Naive thymus-derived CD4-positive, alpha-beta T cell (primary cell): ENCODE measurements at regions not wholly inside any gene's neighbourhood (a gene's known extent, or its start where the extent isn't known, plus 50 kb on each side); places are given as distances from the start of the nearest gene placed in this dataset.

ENCODE experiments used
- ATAC-seq: fragments of 150-1000 bp; cut with Tn5 transposase; 2 replicates; pipeline ENCODE4 v1.10.0; 2021; ENCODE audit warnings: mild to moderate bottlenecking, moderate library complexity
- CTCF ChIA-PET: fragments of 350-600 bp; sonication (Branson Sonifier 250); formaldehyde crosslinking; loops from one replicate; lab custom pipeline; 2021; ENCODE audit warnings: antibody characterized with exemption; lab: Charles Lee
- POLR2A ChIA-PET: fragments of 350-600 bp; sonication (Branson Sonifier 250); formaldehyde crosslinking; loops from one replicate; lab custom pipeline; 2021; ENCODE audit warnings: antibody characterized with exemption, inconsistent platforms; lab: Charles Lee
- DNase-seq, 9 donors: peaks; one replicate each; pipeline versions ENCODE4 v3.0.0 to v3.0.0-alpha.2; 2020 to 2022; ENCODE audit warnings: mixed read lengths in 1 of 9
- H3K27ac ChIP-seq: one replicate; pipeline ENCODE4 v1.7.0; 2013; ENCODE audit warnings: mild to moderate bottlenecking, low read depth, low read length, moderate library complexity
- H3K27me3 ChIP-seq, 2 donors: one replicate each; pipeline ENCODE4 v1.7.0; 2013; ENCODE audit warnings: low read length in 2 of 2, mild to moderate bottlenecking in 2 of 2, moderate library complexity in 2 of 2; ENCODE audit not compliant: control insufficient read depth in 2 of 2, insufficient read depth in 2 of 2
- H3K36me3 ChIP-seq, 3 experiments: 1 replicate in 2 of 3; 2 replicates in 1 of 3; pipeline ENCODE4 v1.7.0; 2013; ENCODE audit warnings: low read length in 3 of 3, mild to moderate bottlenecking in 3 of 3, moderate library complexity in 1 of 3; ENCODE audit not compliant: insufficient read depth in 3 of 3, control insufficient read depth in 2 of 3
- H3K4me1 ChIP-seq, 2 donors: one replicate each; pipeline ENCODE4 v1.7.0; 2013; ENCODE audit warnings: low read length in 2 of 2, mild to moderate bottlenecking in 2 of 2, moderate library complexity in 1 of 2; ENCODE audit not compliant: control insufficient read depth in 2 of 2, insufficient read depth in 2 of 2
- H3K4me3 ChIP-seq: 2 replicates; pipeline ENCODE4 v1.7.0; 2013; ENCODE audit warnings: mild to moderate bottlenecking, low read length
- H3K9me3 ChIP-seq, 3 experiments: 1 replicate in 2 of 3; 2 replicates in 1 of 3; pipeline ENCODE4 v1.7.0; 2013; ENCODE audit warnings: low read length in 3 of 3; ENCODE audit not compliant: control insufficient read depth in 2 of 3
- H3K27ac Mint-ChIP-seq, 9 donors: one replicate each; pipeline ENCODE4 v1.8.0; 2020 to 2022; ENCODE audit warnings: mixed read lengths in 9 of 9, mild to moderate bottlenecking in 8 of 9, moderate library complexity in 5 of 9, inconsistent platforms in 2 of 9
- H3K27me3 Mint-ChIP-seq, 5 donors: one replicate each; pipeline ENCODE4 v1.8.0; 2021 to 2022; ENCODE audit warnings: mixed read lengths in 5 of 5, mild to moderate bottlenecking in 1 of 5
- H3K36me3 Mint-ChIP-seq, 5 donors: one replicate each; pipeline ENCODE4 v1.8.0; 2020 to 2022; ENCODE audit warnings: mixed read lengths in 5 of 5, mild to moderate bottlenecking in 3 of 5, inconsistent platforms in 1 of 5
- H3K4me1 Mint-ChIP-seq, 7 donors: one replicate each; pipeline ENCODE4 v1.8.0; 2020 to 2022; ENCODE audit warnings: mixed read lengths in 7 of 7, mild to moderate bottlenecking in 3 of 7, inconsistent platforms in 1 of 7
- H3K4me3 Mint-ChIP-seq, 10 donors: one replicate each; pipeline ENCODE4 v1.8.0; 2020 to 2022; ENCODE audit warnings: mild to moderate bottlenecking in 10 of 10, mixed read lengths in 10 of 10, moderate library complexity in 6 of 10, inconsistent platforms in 2 of 10
- H3K9me3 Mint-ChIP-seq, 11 donors: one replicate each; pipeline ENCODE4 v1.8.0; 2020 to 2022; ENCODE audit warnings: mixed read lengths in 11 of 11, mild to moderate bottlenecking in 4 of 11, inconsistent platforms in 1 of 11, moderate library complexity in 1 of 11
- intact Hi-C, 2 donors: fragments of 100-400 bp; cut with micrococcal nuclease; formaldehyde crosslinking; loops; one replicate each; pipeline ENCODE4 v1.15.1; 2023

DNA sequence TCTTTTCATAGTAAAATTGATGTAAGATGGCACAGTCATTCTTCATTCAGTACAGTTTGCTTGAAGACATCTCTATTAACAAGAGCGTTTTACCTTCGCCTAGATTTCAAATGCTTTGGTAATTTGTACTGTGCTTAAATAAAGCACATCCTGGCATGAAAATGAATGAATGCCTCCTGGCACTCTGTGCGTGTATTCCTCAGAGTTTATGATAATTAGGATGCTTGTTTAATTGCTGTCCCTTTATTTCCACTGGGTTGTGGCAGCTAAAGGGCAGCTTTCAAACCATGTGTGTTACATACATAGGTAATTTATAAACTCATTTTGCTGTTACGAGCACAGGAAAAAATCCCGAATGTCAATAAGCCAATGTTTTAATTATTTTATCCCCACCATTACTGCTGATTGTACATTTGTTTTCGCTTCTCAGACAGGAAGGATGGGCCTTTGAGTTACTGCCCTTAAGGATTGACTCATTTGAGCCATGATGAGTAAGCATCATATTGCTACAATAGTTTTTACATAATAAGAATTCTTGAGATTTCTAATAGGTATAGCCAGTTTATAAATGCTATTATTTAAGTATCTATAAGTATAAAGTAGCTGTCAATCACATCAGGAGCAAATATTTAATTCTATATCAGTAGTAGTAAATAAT, 516.5 kb downstream of the XIRP2 start:
- intact Hi-C loops = no loop called here
- POLR2A ChIA-PET = no interaction called here
- no peaks in the 10 kb centered on the region for H3K36me3 Mint-ChIP-seq

DNA sequence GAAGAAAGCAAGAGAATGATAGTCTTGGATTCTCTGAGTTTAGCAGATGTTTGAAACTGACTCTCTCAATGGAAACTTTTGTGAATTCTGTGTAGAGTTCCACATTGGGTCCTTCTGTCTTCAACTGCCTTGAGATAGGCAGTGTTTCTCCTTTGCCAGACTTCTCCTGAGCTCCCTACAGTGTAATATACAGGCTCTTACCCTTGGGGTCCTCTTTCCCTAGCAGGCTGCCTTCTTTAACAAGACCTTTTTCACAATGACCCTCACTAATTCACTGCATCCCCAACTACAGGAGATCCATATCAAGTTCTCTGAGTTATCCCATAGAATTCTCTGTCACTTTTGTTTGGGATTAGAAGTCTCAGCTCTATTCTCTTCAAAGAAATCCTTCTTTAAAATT, 513.0 kb downstream of the XIRP2 start:
- Histone ChIP-seq H3K27ac (no peak overlapping the region), H3K4me1 (no peaks in the 10 kb centered on the region), H3K27me3 (no peaks in the 10 kb centered on the region), H3K4me3 (no peak overlapping the region), H3K9me3 (no peaks in the 10 kb centered on the region), H3K36me3 (no peaks in the 10 kb centered on the region)
- Mint-ChIP-seq H3K27me3 (no peaks in the 10 kb centered on the region), H3K4me3 (no peak overlapping the region), H3K4me1 (no peaks in the 10 kb centered on the region), H3K27ac (no peak overlapping the region), H3K36me3 (no peaks in the 10 kb centered on the region), H3K9me3 (peaks cover 0 to 22% (median 6%) of the 10 kb centered on the region in 11 donors)
- no peak for ATAC-seq
- intact Hi-C loops = no loop called here
- ChIA-PET CTCF (no interaction called here), POLR2A (no interaction called here)
- no peak for DNase-seq

More for the DNA sequence above, 516.5 kb downstream of the XIRP2 start:
- Mint-ChIP-seq H3K9me3 (peaks cover 0 to 27% (median 6%) of the 10 kb centered on the region in 11 donors), H3K27ac (no peak overlapping the region), H3K4me3 (no peak overlapping the region), H3K27me3 (no peaks in the 10 kb centered on the region), H3K4me1 (no peaks in the 10 kb centered on the region)
- CTCF ChIA-PET = no interaction called here
- Histone ChIP-seq H3K27me3 (no peaks in the 10 kb centered on the region), H3K27ac (no peak overlapping the region), H3K4me3 (no peak overlapping the region), H3K4me1 (no peaks in the 10 kb centered on the region), H3K36me3 (no peaks in the 10 kb centered on the region), H3K9me3 (no peaks in the 10 kb centered on the region)
- ATAC-seq (no peak), DNase-seq (no peak)

DNA sequence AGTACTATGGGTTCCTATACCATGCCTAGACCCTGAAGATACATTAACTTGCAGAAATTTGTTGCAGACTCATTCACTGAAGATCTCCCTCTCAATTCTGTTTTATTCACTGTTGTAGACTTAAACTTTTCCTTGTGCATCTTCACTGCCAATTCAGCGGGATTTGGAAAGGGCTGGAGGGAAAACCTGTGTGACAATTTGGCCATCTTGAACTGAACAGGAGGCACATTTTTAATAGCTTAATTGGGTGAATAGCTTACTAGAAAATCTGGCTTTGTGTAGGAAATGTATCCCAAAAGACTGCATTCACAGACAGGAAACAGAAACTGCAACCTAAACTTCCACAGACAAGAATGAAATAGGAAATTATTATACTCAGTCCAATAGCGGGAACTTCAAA, 512.3 kb downstream of the XIRP2 start:
- ChIA-PET POLR2A (no interaction called here), CTCF (no interaction called here)
- Histone ChIP-seq H3K9me3 (no peaks in the 10 kb centered on the region), H3K27ac (no peak overlapping the region), H3K4me3 (no peak overlapping the region), H3K27me3 (no peaks in the 10 kb centered on the region), H3K36me3 (no peaks in the 10 kb centered on the region), H3K4me1 (no peaks in the 10 kb centered on the region)
- Mint-ChIP-seq H3K27me3 (no peaks in the 10 kb centered on the region), H3K27ac (no peak overlapping the region), H3K36me3 (no peaks in the 10 kb centered on the region), H3K9me3 (peaks cover 0 to 22% (median 6%) of the 10 kb centered on the region in 11 donors), H3K4me1 (no peaks in the 10 kb centered on the region), H3K4me3 (no peak overlapping the region)
- DNase-seq (no peak), ATAC-seq (no peak)
- intact Hi-C loops = no loop called here

- intact Hi-C loops = no loop called here
- no peaks in the 10 kb centered on the region for H3K36me3 ChIP-seq
- Mint-ChIP-seq H3K4me1 (no peaks in the 10 kb centered on the region), H3K9me3 (peaks cover 0 to 22% (median 6%) of the 10 kb centered on the region in 11 donors), H3K27me3 (no peaks in the 10 kb centered on the region), H3K27ac (no peak overlapping the region), H3K36me3 (no peaks in the 10 kb centered on the region), H3K4me3 (no peak overlapping the region)
- CTCF ChIA-PET = no interaction called here
- DNase-seq (no peak), ATAC-seq (no peak)
- H3K4me1 ChIP-seq = no peaks in the 10 kb centered on the region
- H3K27me3 ChIP-seq = no peaks in the 10 kb centered on the region
- no peak overlapping the region for H3K4me3 ChIP-seq
- no peaks in the 10 kb centered on the region for H3K9me3 ChIP-seq
- H3K27ac ChIP-seq = no peak overlapping the region
- POLR2A ChIA-PET = no interaction called here
These were observed 510.6 kb downstream of the XIRP2 start for GRCh38 chr2:167398873-167399272.

- H3K36me3 Mint-ChIP-seq = no peaks in the 10 kb centered on the region
- Histone ChIP-seq H3K9me3 (no peaks in the 10 kb centered on the region), H3K27ac (no peak overlapping the region), H3K4me1 (no peaks in the 10 kb centered on the region), H3K36me3 (no peaks in the 10 kb centered on the region), H3K4me3 (no peak overlapping the region), H3K27me3 (no peaks in the 10 kb centered on the region)
- peaks cover 0 to 16% (median 0%) of the 10 kb centered on the region in 11 donors for H3K9me3 Mint-ChIP-seq
- intact Hi-C loops = no loop called here
- H3K4me1 Mint-ChIP-seq = no peaks in the 10 kb centered on the region
- ATAC-seq (no peak), DNase-seq (no peak)
- CTCF ChIA-PET = no interaction called here
- POLR2A ChIA-PET = no interaction called here
- no peak overlapping the region for H3K4me3 Mint-ChIP-seq
- no peaks in the 10 kb centered on the region for H3K27me3 Mint-ChIP-seq
- H3K27ac Mint-ChIP-seq = no peak overlapping the region
These were observed 500.6 kb downstream of the XIRP2 start for GRCh38 chr2:167388901-167389300.

GRCh38 chr2:167388497-167388896, 500.2 kb downstream of the XIRP2 start:
- H3K36me3 Mint-ChIP-seq = no peaks in the 10 kb centered on the region
- POLR2A ChIA-PET = no interaction called here
- no peak overlapping the region for H3K27ac ChIP-seq
- intact Hi-C loops = no loop called here
- H3K9me3 Mint-ChIP-seq = peaks cover 0 to 16% (median 0%) of the 10 kb centered on the region in 11 donors
- no peaks in the 10 kb centered on the region for H3K4me1 Mint-ChIP-seq
- no peaks in the 10 kb centered on the region for H3K36me3 ChIP-seq
- H3K27ac Mint-ChIP-seq = no peak overlapping the region
- ATAC-seq = no peak
- no peaks in the 10 kb centered on the region for H3K27me3 ChIP-seq
- CTCF ChIA-PET = no interaction called here
- H3K4me3 Mint-ChIP-seq = no peak overlapping the region
- H3K4me1 ChIP-seq = no peaks in the 10 kb centered on the region
- DNase-seq = no peak
- H3K4me3 ChIP-seq = no peak overlapping the region
- no peaks in the 10 kb centered on the region for H3K27me3 Mint-ChIP-seq
- H3K9me3 ChIP-seq = no peaks in the 10 kb centered on the region

DNA sequence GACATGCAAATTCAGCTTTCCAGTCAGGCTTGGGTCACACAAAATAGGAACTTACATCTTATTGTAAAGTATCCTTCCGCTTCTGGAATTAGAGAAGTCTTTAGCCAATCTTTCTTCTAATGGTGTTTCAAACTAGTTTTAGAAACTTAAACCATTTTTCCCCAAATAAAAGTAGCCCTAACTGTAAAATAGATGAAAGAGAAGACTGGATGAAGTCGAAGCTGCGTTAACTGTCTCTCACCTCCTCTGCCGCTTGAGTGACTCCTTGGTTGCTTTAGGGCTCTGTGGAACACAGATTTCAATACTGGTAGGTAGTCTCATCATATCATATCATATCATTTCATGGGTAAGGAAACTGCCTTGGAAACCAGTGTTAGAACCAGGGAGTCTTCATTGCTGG, 498.4 kb downstream of the XIRP2 start:
- DNase-seq = no peak

More for the DNA sequence above, 498.4 kb downstream of the XIRP2 start:
- no peaks in the 10 kb centered on the region for H3K4me1 Mint-ChIP-seq
- no peak overlapping the region for H3K4me3 Mint-ChIP-seq
- no peak overlapping the region for H3K27ac Mint-ChIP-seq
- no peak for ATAC-seq
- H3K27me3 Mint-ChIP-seq = no peaks in the 10 kb centered on the region
- H3K36me3 ChIP-seq = no peaks in the 10 kb centered on the region
- no peaks in the 10 kb centered on the region for H3K36me3 Mint-ChIP-seq
- ChIA-PET POLR2A (no interaction called here), CTCF (no interaction called here)
- H3K27me3 ChIP-seq = no peaks in the 10 kb centered on the region
- H3K9me3 Mint-ChIP-seq = peaks cover 0 to 16% (median 0%) of the 10 kb centered on the region in 11 donors
- H3K4me3 ChIP-seq = no peak overlapping the region
- no peaks in the 10 kb centered on the region for H3K9me3 ChIP-seq
- no peaks in the 10 kb centered on the region for H3K4me1 ChIP-seq
- intact Hi-C loops = no loop called here
- H3K27ac ChIP-seq = no peak overlapping the region
